Urinary bladder (tissue), 3 donors: ENCODE measurements at regions not wholly inside any gene's neighbourhood (a gene's known extent, or its start where the extent isn't known, plus 50 kb on each side); places are given as distances from the start of the nearest gene placed in this dataset.

Experiments
- DNase-seq: peaks from one replicate; pipeline ENCODE4 v3.0.0-alpha.2; 2015; ENCODE audit errors: extremely low spot score
- H3K27ac ChIP-seq: one replicate; pipeline ENCODE4 v1.5.1; 2013; ENCODE audit warnings: low read depth, mild to moderate bottlenecking, moderate library complexity
- H3K36me3 ChIP-seq: one replicate; pipeline ENCODE4 v1.6.1; 2013; ENCODE audit warnings: mild to moderate bottlenecking, moderate library complexity; ENCODE audit not compliant: insufficient read depth
- H3K4me1 ChIP-seq: one replicate; pipeline ENCODE4 v1.6.1; 2013; ENCODE audit warnings: mild to moderate bottlenecking, moderate library complexity; ENCODE audit not compliant: insufficient read depth
- H3K4me3 ChIP-seq: one replicate; pipeline ENCODE4 v1.5.1; 2013; ENCODE audit warnings: low read depth, low read length
- WGBS: extraction: QIAGEN DNeasy Blood & Tissue Kit; methylation state at CpG from one replicate; pipeline ENCODE4 v1.1.7; 2013; 5-methylcytosine and 5-hydroxymethylcytosine counted together
- donor health status: healthy with polysubstance abuse.
- donor health status: healthy.

DNA sequence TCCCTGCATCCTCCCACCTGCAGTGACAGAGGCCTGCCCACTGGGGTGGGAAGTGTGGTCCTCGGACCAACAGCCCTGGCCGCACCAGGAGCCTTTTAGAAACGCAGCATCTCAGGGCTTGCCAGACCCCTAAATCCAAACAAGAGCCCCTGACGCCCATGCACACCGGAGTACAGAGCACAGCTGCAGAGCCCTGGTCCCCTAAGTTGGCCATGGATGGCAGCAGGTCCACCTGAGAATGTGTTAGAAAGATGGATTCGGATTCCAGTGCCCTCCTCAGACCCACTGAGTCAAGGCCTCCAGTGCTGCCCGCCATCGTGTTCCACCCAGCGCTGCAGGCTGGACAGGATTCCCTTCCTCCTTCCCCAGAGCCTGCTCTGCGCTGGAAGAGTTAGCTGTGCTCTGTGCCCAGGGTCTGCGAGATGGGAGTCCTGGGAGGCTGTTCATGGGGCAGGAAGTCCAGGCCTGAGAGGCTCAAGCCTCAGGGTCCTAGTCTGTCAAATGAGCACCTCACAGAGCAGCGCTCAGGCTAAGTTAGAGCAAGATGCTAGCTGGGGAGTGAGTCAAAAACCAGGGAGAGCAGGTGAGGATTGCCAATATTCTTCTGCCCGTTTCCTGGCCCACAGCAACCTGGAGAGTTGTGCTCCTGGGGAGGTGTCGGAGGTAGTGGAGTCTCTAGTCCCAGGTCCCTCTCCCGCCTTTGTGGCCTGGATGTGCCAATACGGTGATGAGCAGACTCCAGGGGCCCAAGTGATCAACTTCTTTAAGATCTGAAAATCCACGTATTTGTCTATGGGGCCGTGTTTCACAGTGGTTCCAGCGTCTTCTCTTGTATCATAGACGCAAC, 95.9 kb upstream of the GPR26 start:
- 83% methylated on average over 20 of the region's 20 CpGs for WGBS
- no peak for DNase-seq

DNA sequence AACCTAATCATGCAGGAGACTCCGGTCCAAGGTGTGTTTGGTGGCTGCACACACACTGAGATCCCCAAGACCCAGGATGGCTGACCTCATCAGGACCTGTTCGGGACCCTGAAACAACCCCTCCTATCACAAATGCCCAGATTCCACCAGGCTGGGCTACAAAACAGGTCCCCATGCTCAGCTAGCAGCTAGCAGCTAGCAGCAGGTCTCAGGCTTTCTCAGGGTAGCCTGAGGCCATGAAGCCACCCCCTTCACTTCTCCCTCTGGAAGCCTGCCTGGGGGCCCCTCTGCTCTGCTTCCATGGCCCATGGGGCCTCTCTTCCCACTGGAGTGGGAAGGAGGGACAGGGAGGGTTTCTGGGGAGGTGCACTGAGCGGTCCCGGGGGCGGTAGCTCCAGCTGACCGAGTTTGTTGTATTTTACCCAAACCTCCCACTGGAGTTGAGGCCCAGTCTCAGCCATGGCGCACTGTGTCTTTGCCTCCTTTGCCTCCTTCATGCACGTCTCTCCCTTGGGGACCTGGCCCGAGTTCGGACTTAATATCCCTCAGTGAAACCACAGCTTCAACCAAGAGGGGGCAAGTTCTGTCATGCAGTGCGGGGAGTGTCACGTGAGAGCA, 95.1 kb upstream of the GPR26 start:
- 70% methylated on average over 12 of the region's 12 CpGs for WGBS
- DNase-seq, result no peak

More for the DNA sequence above, 95.9 kb upstream of the GPR26 start:
- Histone ChIP-seq H3K4me3 (no peak overlapping the region), H3K27ac (no peak overlapping the region), H3K4me1 (no peaks in the 10 kb centered on the region), H3K36me3 (no peaks in the 10 kb centered on the region)

DNA sequence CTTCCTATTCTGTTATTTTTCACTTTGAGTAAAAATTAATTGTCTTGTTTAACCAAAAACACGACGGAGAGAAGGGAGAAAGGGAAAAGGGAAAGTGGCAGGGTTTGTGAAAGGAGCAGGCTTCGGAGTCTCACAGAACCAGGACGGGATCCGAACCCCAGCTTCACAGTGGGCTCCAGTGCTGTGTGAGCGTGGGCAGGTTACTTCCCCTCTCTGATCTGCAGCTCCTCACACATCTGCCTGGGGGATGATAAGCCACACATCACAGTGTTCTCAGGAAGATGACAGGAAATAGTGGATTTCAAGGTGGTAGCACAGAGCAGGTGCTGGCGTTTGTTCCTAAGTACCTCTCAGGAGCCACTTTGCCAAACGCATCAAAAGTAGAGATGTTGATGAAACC, 94.2 kb upstream of the GPR26 start:
- H3K36me3 ChIP-seq, result no peaks in the 10 kb centered on the region
- DNase-seq, result no peak
- no peak overlapping the region for H3K4me3 ChIP-seq
- no peaks in the 10 kb centered on the region for H3K4me1 ChIP-seq
- WGBS, result 76% methylated on average over 8 of the region's 8 CpGs
- no peak overlapping the region for H3K27ac ChIP-seq

More for the DNA sequence above, 95.1 kb upstream of the GPR26 start:
- H3K27ac ChIP-seq, result no peak overlapping the region
- no peaks in the 10 kb centered on the region for H3K36me3 ChIP-seq
- no peak overlapping the region for H3K4me3 ChIP-seq
- H3K4me1 ChIP-seq, result no peaks in the 10 kb centered on the region

DNA sequence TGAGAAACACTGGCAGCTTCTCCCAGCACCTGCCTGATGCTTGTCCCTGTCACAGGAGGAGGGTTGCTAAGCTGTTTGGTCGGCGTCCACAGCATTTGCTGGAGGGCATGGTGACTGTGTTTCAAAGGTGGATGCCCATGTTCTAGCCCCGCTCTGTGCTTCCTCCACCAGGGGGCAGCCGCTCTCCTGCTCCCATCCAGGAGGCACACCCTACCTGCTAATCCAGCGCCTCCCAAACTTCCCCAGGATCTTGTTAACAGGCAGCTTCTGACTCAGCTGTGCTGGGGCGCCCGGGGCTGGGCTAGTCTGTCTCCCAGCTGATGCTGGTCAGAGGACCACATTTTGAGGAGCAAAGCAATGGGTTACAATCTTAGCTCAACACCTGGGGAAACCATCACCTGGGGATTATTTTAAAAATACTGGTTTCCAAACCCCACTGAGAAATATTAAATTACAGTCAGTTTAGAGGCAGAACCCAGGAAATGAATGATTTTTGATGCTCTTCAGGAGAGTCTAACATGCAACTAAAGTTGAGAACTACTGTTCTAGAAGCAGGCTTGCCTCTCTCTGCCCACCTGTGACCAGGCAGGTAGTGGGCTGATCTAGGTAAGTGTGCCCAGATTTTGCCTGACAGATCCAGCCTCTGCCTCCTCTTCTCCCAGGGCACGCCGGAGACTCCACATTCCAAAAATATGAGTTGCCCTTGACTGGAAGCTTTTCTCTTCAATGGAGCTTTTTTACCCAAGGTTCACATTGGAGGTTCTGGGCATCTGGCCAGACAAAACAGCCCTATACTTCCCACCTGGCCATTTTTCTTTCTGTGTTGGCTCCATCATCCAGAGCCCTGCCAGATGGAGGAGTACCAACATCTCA, 92.7 kb upstream of the GPR26 start:
- Histone ChIP-seq H3K36me3 (no peaks in the 10 kb centered on the region), H3K4me3 (no peak overlapping the region), H3K27ac (no peak overlapping the region), H3K4me1 (no peaks in the 10 kb centered on the region)
- DNase-seq, result no peak
- WGBS, result 24% methylated on average over 9 of the region's 9 CpGs

DNA sequence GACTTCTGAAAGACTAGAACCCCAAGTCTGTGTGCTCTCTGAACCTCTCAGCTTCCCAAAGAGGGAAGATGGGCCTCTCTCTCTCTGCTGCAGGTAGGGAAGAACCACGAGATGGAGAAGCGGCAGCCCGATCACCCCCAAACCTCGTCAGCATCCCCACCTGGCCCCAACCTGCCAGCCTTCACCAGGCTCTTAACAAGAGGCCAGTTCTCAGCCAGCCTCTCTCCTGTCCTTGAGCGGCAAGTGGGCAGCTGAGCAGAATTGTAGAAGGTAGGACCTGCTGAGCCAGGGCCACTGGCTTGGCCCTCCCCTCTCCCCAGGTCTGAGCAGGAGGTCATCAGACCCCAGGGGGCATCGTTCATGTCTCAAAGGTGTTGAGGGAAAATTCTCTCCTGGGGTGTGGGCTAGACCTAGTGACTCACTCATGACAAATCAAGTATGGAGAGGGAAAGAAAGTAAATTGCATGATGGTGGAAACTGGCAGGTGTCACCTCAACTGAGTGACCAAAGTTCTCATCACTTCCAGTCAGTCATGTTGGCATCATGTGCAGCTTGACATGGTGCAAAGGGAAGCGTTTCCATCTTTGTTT, 92.0 kb upstream of the GPR26 start:
- DNase-seq, result no peak
- WGBS, result 76% methylated on average over 7 of the region's 7 CpGs
- no peaks in the 10 kb centered on the region for H3K4me1 ChIP-seq
- H3K36me3 ChIP-seq, result no peaks in the 10 kb centered on the region
- no peak overlapping the region for H3K4me3 ChIP-seq
- H3K27ac ChIP-seq, result no peak overlapping the region

DNA sequence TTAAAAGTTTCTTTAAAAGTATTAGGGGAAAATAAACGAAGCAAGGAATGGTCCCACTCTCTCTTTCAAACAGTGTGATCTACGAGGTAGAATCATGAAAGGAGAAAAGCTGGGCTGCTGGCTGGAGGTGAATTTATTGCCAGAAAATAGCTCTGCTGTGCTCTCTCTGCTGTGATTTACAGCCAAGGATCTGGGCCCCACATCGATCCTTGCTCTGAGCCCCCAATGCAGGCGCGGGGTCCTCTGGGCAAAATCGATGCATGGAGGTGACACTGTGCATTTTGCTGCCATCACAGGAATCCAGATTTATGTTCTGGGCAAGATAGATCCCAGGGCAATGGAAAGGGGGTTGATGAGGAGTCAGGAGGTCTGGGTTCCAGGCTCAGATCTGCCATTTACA, 91.0 kb upstream of the GPR26 start:
- 63% methylated on average over 6 of the region's 6 CpGs for WGBS
- Histone ChIP-seq H3K36me3 (no peaks in the 10 kb centered on the region), H3K27ac (no peak overlapping the region), H3K4me1 (no peaks in the 10 kb centered on the region), H3K4me3 (no peak overlapping the region)
- no peak for DNase-seq

DNA sequence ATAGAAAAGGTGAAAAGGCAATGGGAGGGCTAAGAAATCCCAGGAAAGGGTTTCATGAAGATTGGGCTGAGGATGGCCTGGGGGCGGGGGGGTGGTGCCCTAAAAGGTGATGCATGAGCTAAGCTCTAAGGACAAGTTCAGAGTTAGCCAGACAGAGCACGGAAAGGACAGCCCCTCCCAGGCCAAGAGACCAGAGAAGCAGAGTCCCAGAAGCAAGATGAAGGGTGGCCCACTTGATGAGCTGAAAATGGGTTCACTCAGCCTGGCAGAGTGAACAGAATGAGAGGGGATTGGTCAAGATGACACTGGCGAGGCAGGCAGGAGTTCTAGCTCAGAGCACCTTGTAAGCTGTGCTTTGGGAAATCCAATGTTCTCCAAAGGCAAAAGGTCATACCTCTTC, 89.4 kb upstream of the GPR26 start:
- WGBS, result 75% methylated on average over 3 of the region's 3 CpGs
- Histone ChIP-seq H3K4me1 (no peaks in the 10 kb centered on the region), H3K27ac (no peak overlapping the region), H3K36me3 (no peaks in the 10 kb centered on the region), H3K4me3 (no peak overlapping the region)
- no peak for DNase-seq

DNA sequence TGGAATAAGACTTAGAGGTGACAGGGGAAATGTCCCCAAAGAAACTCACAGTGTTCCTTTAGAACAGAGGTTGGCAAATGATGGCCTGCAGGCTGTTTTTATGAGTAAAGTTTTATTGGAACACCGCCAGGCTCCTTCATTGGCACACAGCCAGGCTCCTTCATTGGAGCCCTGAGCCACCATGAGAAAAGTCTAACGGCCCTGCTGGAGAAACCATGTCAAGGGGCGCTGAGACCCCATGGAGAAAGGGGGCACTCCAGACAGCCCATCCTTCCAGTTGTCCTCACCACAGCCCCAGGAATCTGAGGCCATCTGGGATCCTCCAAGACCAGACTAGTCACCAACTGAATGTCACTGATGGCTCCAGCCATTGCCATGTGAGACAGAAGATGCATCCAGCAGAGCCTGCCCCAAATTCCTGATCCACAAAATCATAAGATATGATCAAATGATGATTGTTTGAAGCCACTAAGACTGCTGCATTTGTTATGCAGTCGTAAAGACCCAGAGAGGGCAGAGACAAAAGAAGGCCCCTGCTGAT, 88.2 kb upstream of the GPR26 start:
- H3K36me3 ChIP-seq, result no peaks in the 10 kb centered on the region
- 56% methylated on average over 4 of the region's 4 CpGs for WGBS
- H3K27ac ChIP-seq, result no peak overlapping the region
- H3K4me1 ChIP-seq, result no peaks in the 10 kb centered on the region
- H3K4me3 ChIP-seq, result no peak overlapping the region
- DNase-seq, result no peak

DNA sequence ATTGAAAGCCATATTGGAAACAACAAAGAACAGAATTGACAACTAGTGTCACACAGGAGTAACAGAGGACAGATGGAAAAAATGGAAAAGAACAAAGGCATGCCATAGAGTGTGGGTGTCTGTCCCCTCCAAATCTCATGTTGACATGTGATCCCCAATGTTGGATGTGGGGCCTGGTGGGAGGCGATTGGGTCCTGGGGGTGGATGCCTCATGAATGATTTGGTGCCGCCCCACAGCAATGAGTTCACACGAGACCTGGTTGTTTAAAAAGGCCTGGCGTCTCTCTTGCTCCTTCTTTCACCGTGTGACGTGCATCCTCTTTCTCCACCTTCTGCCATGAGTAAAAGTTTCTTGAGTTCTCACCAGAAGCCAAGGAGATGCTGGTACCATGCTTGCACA, 87.4 kb upstream of the GPR26 start:
- Histone ChIP-seq H3K36me3 (no peaks in the 10 kb centered on the region), H3K4me1 (no peaks in the 10 kb centered on the region), H3K27ac (no peak overlapping the region), H3K4me3 (no peak overlapping the region)
- no peak for DNase-seq
- WGBS, result 82% methylated on average over 6 of the region's 6 CpGs

DNA sequence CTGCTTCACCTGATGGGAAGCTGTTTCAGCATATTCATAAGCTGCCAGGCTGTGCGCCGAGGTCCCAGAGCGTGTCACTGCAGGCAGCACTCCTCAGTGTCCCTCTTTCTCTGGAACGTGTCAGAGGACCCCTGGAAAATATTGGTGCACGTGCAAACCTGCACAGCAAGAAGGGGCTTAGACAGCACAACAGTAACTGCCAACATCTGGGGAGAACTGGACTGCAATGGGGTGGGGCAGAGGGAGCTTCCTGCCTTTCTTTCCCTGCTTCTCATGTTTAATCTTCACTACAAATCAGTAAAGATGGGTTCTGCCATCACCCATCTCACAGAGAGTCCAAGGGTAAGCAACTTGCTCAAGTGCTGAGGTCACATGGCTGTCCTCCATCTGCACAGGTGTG, 86.5 kb upstream of the GPR26 start:
- Histone ChIP-seq H3K27ac (no peak overlapping the region), H3K4me1 (no peaks in the 10 kb centered on the region), H3K4me3 (no peak overlapping the region), H3K36me3 (no peaks in the 10 kb centered on the region)
- no peak for DNase-seq
- 59% methylated on average over 5 of the region's 5 CpGs for WGBS

DNA sequence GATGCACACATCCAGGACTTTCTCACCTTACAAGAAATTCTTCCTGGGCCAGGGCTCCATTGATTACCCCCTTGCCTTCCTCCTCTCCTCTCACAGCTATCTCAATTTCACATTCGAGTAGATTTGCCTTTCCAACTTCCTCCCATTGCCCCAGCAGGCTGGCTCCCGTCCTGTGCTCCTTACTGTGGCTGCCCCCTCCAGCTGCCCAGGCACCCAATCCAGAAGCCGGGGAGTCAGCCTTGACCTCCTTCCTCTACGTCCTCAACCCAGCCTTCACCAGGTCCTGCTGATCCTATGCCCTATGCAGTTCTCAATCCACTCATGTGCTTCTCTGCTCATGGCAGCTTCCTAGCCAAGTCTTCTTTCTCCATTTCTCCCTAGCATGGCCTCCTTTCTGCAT, 85.7 kb upstream of the GPR26 start:
- 63% methylated on average over 4 of the region's 4 CpGs for WGBS

DNA sequence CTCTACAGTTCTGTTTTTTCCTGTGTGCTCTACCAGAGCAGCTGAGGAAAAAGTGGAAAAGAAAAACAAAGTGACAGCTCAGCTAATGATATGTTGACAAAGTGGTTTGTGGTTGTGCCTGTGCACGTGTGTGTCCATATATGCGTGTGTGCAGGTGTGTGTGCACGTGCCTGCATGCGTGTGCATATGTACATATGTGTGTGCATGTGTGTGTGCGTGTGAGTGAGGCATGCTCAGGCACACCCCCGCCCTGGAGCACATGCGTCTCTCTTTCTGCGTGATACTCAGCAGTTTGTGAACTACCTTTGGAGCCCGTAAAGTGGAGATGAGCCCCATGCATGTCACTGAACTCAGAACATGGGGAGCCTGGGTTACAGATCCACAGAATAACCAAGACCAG, 84.5 kb upstream of the GPR26 start:
- Histone ChIP-seq H3K36me3 (no peaks in the 10 kb centered on the region), H3K4me1 (no peaks in the 10 kb centered on the region), H3K4me3 (no peak overlapping the region), H3K27ac (no peak overlapping the region)
- WGBS, result 61% methylated on average over 9 of the region's 9 CpGs
- DNase-seq, result no peak

More for the DNA sequence above, 85.7 kb upstream of the GPR26 start:
- no peak overlapping the region for H3K27ac ChIP-seq
- H3K36me3 ChIP-seq, result no peaks in the 10 kb centered on the region
- H3K4me1 ChIP-seq, result no peaks in the 10 kb centered on the region
- no peak for DNase-seq
- no peak overlapping the region for H3K4me3 ChIP-seq
